A673 (cell line): ENCODE measurements at regions not wholly inside any gene's neighbourhood (a gene's known extent, or its start where the extent isn't known, plus 50 kb on each side); places are given as distances from the start of the nearest gene placed in this dataset.

Experiments used
- CTCF ChIP-seq: fragments of 300-800, 200-600 bp; sonication (generic); conservative IDR thresholded peaks from 2 replicates; pipeline ENCODE4 v1.5.1; 2017; ENCODE audit warnings: low read depth, mild to moderate bottlenecking, antibody characterized with exemption, low read length, moderate library complexity, mixed read lengths
- EZH2 ChIP-seq: fragments of 200-600 bp; sonication (generic); IDR thresholded peaks from 2 replicates; pipeline ENCODE4 v1.6.1; 2017; ENCODE audit warnings: borderline replicate concordance, low read depth, mild to moderate bottlenecking, mixed read lengths, antibody characterized with exemption, low read length; ENCODE audit not compliant: poor library complexity, severe bottlenecking

- TF ChIP-seq CTCF = no peak
- no peak for TF ChIP-seq EZH2
Measured at GRCh38 chr3:40939030-40939740, 260.1 kb upstream of the CTNNB1 start.
